HCT116 (cell line): ENCODE measurements at regions not wholly inside any gene's neighbourhood (a gene's known extent, or its start where the extent isn't known, plus 50 kb on each side); places are given as distances from the start of the nearest gene placed in this dataset.

Experiments
- ATAC-seq: fragments of 200-7000 bp; cut with Tn5 transposase; 2 replicates; pipeline ENCODE4 v1.9.1; 2020; ENCODE audit warnings: mild to moderate bottlenecking, moderate library complexity
- BruUV-seq: library from RNA; stranded (reverse); fragments of 400-500 nt; replicated peaks from 2 replicates; lab custom pipeline; 2021; lab: Mats Ljungman, UMichigan
- CTCF ChIA-PET: fragments of 300-600 bp; sonication (Branson Sonifier 250); formaldehyde crosslinking; loops from one replicate; lab custom pipeline; 2021; ENCODE audit warnings: antibody characterized with exemption; lab: Charles Lee
- POLR2A ChIA-PET: fragments of 300-600, 350-600 bp; sonication (Branson Sonifier 250); formaldehyde crosslinking; loops from one replicate; lab custom pipeline; 2021; ENCODE audit warnings: antibody characterized with exemption; lab: Charles Lee
- RAD21 ChIA-PET, 2 experiments: fragments of 300-600 bp; sonication (Branson Sonifier 250); formaldehyde crosslinking; loops; one replicate each; lab custom pipeline; 2023; ENCODE audit warnings: low total read pairs in 2 of 2; ENCODE audit not compliant: uncharacterized antibody in 2 of 2, unreplicated experiment in 2 of 2, low non-redundant PET in 1 of 2; lab: Charles Lee
- DNase-seq: peaks from one replicate; pipeline ENCODE4 v3.0.0-alpha.2; 2010; ENCODE audit warnings: low read depth, low spot score
- H2AFZ ChIP-seq: fragments of 200-600 bp; shearing (Covaris generic), sonication (generic); 2 replicates; pipeline ENCODE4 v1.6.1; 2017; ENCODE audit warnings: low read depth, mixed run types, mixed read lengths, antibody characterized with exemption, low read length; ENCODE audit not compliant: poor library complexity, severe bottlenecking
- H3K27ac ChIP-seq: 2 replicates; pipeline ENCODE4 v1.5.1; 2012; ENCODE audit warnings: low read depth, low read length
- H3K27me3 ChIP-seq: fragments of 200-600 bp; sonication (generic); 2 replicates; pipeline ENCODE4 v1.6.1; 2016; ENCODE audit warnings: mixed run types, low read length, mixed read lengths; ENCODE audit not compliant: insufficient read depth
- H3K36me3 ChIP-seq, 2 experiments: fragments of 200-500 bp in 1 of 2; fragments of 200-600 bp in 1 of 2; sonication (Bioruptor generic) in 1 of 2; sonication (generic) in 1 of 2; 2 replicates each; pipeline versions ENCODE4 v1.5.1 to v1.6.1; 2014 to 2016; ENCODE audit warnings: low read length in 2 of 2, inconsistent platforms in 1 of 2, mixed read lengths in 1 of 2, mixed run types in 1 of 2; ENCODE audit not compliant: insufficient read depth in 2 of 2, control insufficient read depth in 1 of 2
- H3K4me1 ChIP-seq, 2 experiments: fragments of 200-600 bp in 1 of 2; sonication (generic) in 1 of 2; 2 replicates each; pipeline versions ENCODE4 v1.5.1 to v1.6.1; 2012 to 2017; ENCODE audit warnings: low read length in 2 of 2, inconsistent platforms in 1 of 2, mild to moderate bottlenecking in 1 of 2, mixed read lengths in 1 of 2, mixed run types in 1 of 2, moderate library complexity in 1 of 2; ENCODE audit not compliant: insufficient read depth in 2 of 2, control insufficient read depth in 1 of 2
- H3K4me2 ChIP-seq: fragments of 200-600 bp; sonication (generic); 2 replicates; pipeline ENCODE4 v1.6.1; 2017; ENCODE audit warnings: mixed run types, low read length, mixed read lengths
- H3K4me3 ChIP-seq, 2 experiments: fragments of 200-600 bp in 1 of 2; sonication (generic) in 1 of 2; replicated peaks in 1 of 2; 2 replicates each; pipeline ENCODE4 v1.5.1; 2011 to 2016; ENCODE audit warnings: low read length in 2 of 2, control low read depth in 1 of 2, low read depth in 1 of 2, mild to moderate bottlenecking in 1 of 2, mixed read lengths in 1 of 2, mixed run types in 1 of 2
- H3K79me2 ChIP-seq: fragments of 200-600 bp; sonication (generic); 2 replicates; pipeline ENCODE4 v1.6.1; 2017; ENCODE audit warnings: mild to moderate bottlenecking, mixed run types, low read length, moderate library complexity, mixed read lengths; ENCODE audit not compliant: insufficient read depth
- H3K9ac ChIP-seq: fragments of 200-600 bp; sonication (generic); 2 replicates; pipeline ENCODE4 v1.6.1; 2016; ENCODE audit warnings: low read length, mixed read lengths
- H3K9me2 ChIP-seq: fragments of 200-600 bp; sonication (generic), shearing (Covaris generic); 2 replicates; pipeline ENCODE4 v1.6.1; 2017; ENCODE audit warnings: mixed run types, mild to moderate bottlenecking, moderate library complexity; ENCODE audit not compliant: insufficient read depth
- H3K9me3 ChIP-seq, 2 experiments: fragments of 200-500 bp in 1 of 2; fragments of 200-600 bp in 1 of 2; sonication (Bioruptor generic) in 1 of 2; sonication (generic) in 1 of 2; 2 replicates each; pipeline ENCODE4 v1.6.1; 2014 to 2017; ENCODE audit warnings: low read length in 2 of 2, mixed read lengths in 2 of 2, inconsistent platforms in 1 of 2, low read depth in 1 of 2, mild to moderate bottlenecking in 1 of 2, mixed run types in 1 of 2, moderate library complexity in 1 of 2; ENCODE audit not compliant: control insufficient read depth in 1 of 2, insufficient read depth in 1 of 2
- H4K20me1 ChIP-seq: fragments of 200-600 bp; sonication (generic), shearing (Covaris generic); 2 replicates; pipeline ENCODE4 v1.6.1; 2017; ENCODE audit warnings: mixed run types, mild to moderate bottlenecking, moderate library complexity; ENCODE audit not compliant: insufficient read depth
- EZH2phosphoT487 ChIP-seq: fragments of 200-600 bp; IDR thresholded peaks from 2 replicates; pipeline ENCODE4 v1.6.1; 2018; ENCODE audit warnings: antibody characterized with exemption, borderline replicate concordance
- FOSL1 ChIP-seq: IDR thresholded peaks from 2 replicates; pipeline ENCODE4 v1.6.1; 2012; ENCODE audit warnings: low read depth
- JUND ChIP-seq: IDR thresholded peaks from 2 replicates; pipeline ENCODE4 v1.6.1; 2012
- POLR2AphosphoS5 ChIP-seq: IDR thresholded peaks from 2 replicates; pipeline ENCODE4 v1.6.1; 2011; ENCODE audit warnings: mild to moderate bottlenecking, low read depth, low read length, moderate library complexity
- RAD21 ChIP-seq: IDR thresholded peaks from 2 replicates; pipeline ENCODE4 v1.6.1; 2012; ENCODE audit warnings: low read depth, mild to moderate bottlenecking
- SIN3A ChIP-seq: IDR thresholded peaks from 2 replicates; pipeline ENCODE4 v1.6.1; 2012; ENCODE audit warnings: low read depth
- SRF ChIP-seq: IDR thresholded peaks from 2 replicates; pipeline ENCODE4 v1.6.1; 2012; ENCODE audit warnings: low read depth
- TCF7L2 ChIP-seq: IDR thresholded peaks from 2 replicates; pipeline ENCODE4 v1.7.0; 2011; ENCODE audit warnings: borderline replicate concordance, inconsistent platforms; ENCODE audit not compliant: insufficient read depth, insufficient read length; ENCODE audit errors: extremely low read depth
- intact Hi-C: fragments of 100-400 bp; cut with micrococcal nuclease; formaldehyde crosslinking; loops from 2 replicates; pipeline ENCODE4 v1.10.0; 2022
- TF ChIP-seq, protein P1 (sequence below): IDR thresholded peaks from 2 replicates; pipeline ENCODE4 v1.6.1; 2011; ENCODE audit warnings: mild to moderate bottlenecking, low read length, moderate library complexity; ENCODE audit not compliant: insufficient replicate concordance; ENCODE audit errors: extremely low read depth
- TF ChIP-seq, protein P2 (sequence below), 3 experiments: fragments of 200-600 bp in 1 of 3; sonication (generic) in 1 of 3; IDR thresholded peaks in 2 of 3; conservative IDR thresholded peaks in 1 of 3; 2 replicates each; pipeline ENCODE4 v1.5.1; 2012 to 2017; ENCODE audit warnings: low read depth in 2 of 3, low read length in 2 of 3, antibody characterized with exemption in 1 of 3, borderline replicate concordance in 1 of 3, control low read depth in 1 of 3, mild to moderate bottlenecking in 1 of 3, mixed read lengths in 1 of 3, mixed run types in 1 of 3, moderate library complexity in 1 of 3; ENCODE audit not compliant: insufficient read depth in 1 of 3

GRCh38 chr7:73966941-73967831 lies 60.8 kb upstream of the ELN start:
- RAD21 ChIA-PET: no interaction called here
- Histone ChIP-seq H3K4me3 (no peak overlapping the region), H3K27ac (no peak overlapping the region), H3K27me3 (no peaks in the 10 kb centered on the region), H2AFZ (no peak overlapping the region), H3K9me3 (peaks cover 0 to 9% of the 10 kb centered on the region in 2 experiments; a peak in 1 of 4 replicates), H3K4me1 (no peaks in the 10 kb centered on the region), H3K9me2 (no peaks in the 10 kb centered on the region), H3K9ac (no peak overlapping the region), H4K20me1 (no peaks in the 10 kb centered on the region), H3K36me3 (no peaks in the 10 kb centered on the region), H3K79me2 (no peaks in the 10 kb centered on the region), H3K4me2 (no peak overlapping the region)
- no TSS peak for BruUV-seq
- DNase-seq (no peak), ATAC-seq (no peak)
- POLR2A ChIA-PET: no interaction called here
- TF ChIP-seq EZH2phosphoT487: no peak
- TF ChIP-seq RAD21: no peak
- CTCF ChIA-PET: no interaction called here
- intact Hi-C loops: no loop called here

DNA sequence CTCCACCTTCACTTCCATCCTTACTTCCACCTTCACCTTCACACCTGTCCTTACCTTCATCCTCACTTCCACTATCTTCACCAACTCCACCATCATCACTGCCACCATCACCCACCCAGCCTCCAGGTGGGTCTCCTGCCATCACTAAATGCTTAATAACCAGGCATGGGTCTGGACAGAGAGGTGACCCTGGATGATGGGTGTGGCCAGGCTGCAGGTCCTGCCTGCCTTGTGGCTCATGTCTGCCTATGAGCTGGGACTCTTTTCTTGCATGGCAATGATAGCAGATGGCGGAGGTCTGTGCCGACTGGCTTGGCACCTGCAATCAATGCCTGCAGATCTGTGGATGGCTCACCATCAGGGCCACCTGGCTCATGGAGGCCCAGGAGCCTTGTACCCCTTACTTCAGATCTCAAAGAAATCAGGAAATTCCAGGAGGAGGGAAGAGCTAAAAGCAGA lies 60.1 kb upstream of the ELN start:
- H3K4me3 ChIP-seq: no peak overlapping the region
- peaks cover 0 to 7% of the 10 kb centered on the region in 2 experiments; a peak in 1 of 4 replicates for H3K9me3 ChIP-seq
- no peaks in the 10 kb centered on the region for H3K79me2 ChIP-seq
- H4K20me1 ChIP-seq: no peaks in the 10 kb centered on the region
- H2AFZ ChIP-seq: no peak overlapping the region
- RAD21 ChIA-PET: no interaction called here
- no peak for DNase-seq
- intact Hi-C loops: no loop called here
- H3K9ac ChIP-seq: no peak overlapping the region
- CTCF ChIA-PET: interaction anchor here (1.9 kb wide), 1 partner anchor 12 kb away, joined by 7 read pairs; no protein-coding TSS in a partner anchor
- no peaks in the 10 kb centered on the region for H3K36me3 ChIP-seq
- POLR2A ChIA-PET: no interaction called here
- no peaks in the 10 kb centered on the region for H3K9me2 ChIP-seq
- H3K27ac ChIP-seq: no peak overlapping the region
- H3K4me1 ChIP-seq: no peaks in the 10 kb centered on the region
- BruUV-seq: no TSS peak
- H3K4me2 ChIP-seq: no peak overlapping the region
- no peaks in the 10 kb centered on the region for H3K27me3 ChIP-seq
- no peak for ATAC-seq
- TF ChIP-seq SIN3A (no peak), SRF (no peak), TCF7L2 (no peak), FOSL1 (no peak), POLR2AphosphoS5 (no peak), JUND (no peak)
- TF ChIP-seq, protein P1, sequence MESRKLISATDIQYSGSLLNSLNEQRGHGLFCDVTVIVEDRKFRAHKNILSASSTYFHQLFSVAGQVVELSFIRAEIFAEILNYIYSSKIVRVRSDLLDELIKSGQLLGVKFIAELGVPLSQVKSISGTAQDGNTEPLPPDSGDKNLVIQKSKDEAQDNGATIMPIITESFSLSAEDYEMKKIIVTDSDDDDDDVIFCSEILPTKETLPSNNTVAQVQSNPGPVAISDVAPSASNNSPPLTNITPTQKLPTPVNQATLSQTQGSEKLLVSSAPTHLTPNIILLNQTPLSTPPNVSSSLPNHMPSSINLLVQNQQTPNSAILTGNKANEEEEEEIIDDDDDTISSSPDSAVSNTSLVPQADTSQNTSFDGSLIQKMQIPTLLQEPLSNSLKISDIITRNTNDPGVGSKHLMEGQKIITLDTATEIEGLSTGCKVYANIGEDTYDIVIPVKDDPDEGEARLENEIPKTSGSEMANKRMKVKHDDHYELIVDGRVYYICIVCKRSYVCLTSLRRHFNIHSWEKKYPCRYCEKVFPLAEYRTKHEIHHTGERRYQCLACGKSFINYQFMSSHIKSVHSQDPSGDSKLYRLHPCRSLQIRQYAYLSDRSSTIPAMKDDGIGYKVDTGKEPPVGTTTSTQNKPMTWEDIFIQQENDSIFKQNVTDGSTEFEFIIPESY: no peak
- TF ChIP-seq, protein P2, sequence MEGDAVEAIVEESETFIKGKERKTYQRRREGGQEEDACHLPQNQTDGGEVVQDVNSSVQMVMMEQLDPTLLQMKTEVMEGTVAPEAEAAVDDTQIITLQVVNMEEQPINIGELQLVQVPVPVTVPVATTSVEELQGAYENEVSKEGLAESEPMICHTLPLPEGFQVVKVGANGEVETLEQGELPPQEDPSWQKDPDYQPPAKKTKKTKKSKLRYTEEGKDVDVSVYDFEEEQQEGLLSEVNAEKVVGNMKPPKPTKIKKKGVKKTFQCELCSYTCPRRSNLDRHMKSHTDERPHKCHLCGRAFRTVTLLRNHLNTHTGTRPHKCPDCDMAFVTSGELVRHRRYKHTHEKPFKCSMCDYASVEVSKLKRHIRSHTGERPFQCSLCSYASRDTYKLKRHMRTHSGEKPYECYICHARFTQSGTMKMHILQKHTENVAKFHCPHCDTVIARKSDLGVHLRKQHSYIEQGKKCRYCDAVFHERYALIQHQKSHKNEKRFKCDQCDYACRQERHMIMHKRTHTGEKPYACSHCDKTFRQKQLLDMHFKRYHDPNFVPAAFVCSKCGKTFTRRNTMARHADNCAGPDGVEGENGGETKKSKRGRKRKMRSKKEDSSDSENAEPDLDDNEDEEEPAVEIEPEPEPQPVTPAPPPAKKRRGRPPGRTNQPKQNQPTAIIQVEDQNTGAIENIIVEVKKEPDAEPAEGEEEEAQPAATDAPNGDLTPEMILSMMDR (IDR thresholded peaks at IDR 0.05 in 2 of 3, conservative IDR thresholded peaks at IDR 0.05 in 1 of 3; ENCODE audit: borderline replicate concordance in 1 of 3, insufficient read depth in 1 of 3, low read depth in 2 of 3, low read length in 2 of 3): no peak
